G401.6 (cell line): ENCODE measurements at regions not wholly inside any gene's neighbourhood (a gene's known extent, or its start where the extent isn't known, plus 50 kb on each side); places are given as distances from the start of the nearest gene placed in this dataset.
"Not testable (repeated sequence)": the region's sequence is repeated elsewhere in the genome, so short reads cannot be mapped to it uniquely, and the experiment has no call there.

Experiments
- FAIRE-seq: peaks from 2 replicates; lab custom pipeline; 2012; peaks lifted over from hg19 to GRCh38; lab: Jason Lieb, UNC

- no peak for FAIRE-seq
Observed at GRCh38 chr21:22292144-22292543, 1293.9 kb downstream of the NCAM2 start.

GRCh38 chr21:22297575-22297974, 1299.4 kb downstream of the NCAM2 start:
- FAIRE-seq: no peak

GRCh38 chr21:22311741-22312462, 1313.7 kb downstream of the NCAM2 start:
- FAIRE-seq: no peak

DNA sequence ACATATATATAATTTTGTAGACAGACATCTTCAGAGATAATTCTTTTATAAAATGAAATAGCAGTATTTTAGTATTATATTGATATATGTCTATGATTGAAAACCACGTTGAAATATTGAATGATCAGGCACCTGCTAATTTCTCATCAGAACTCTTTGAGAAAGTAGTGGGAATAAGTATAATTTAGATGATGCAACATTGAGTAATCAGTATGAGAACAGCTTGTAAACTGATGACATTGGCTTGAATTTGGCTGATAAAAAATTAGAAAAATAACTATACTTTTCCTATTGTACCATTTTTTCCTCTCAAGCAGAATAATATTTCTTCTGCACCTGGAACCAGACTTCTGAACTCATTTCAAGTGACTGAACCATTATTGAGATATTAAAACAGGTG, 1316.8 kb downstream of the NCAM2 start:
- no peak for FAIRE-seq

DNA sequence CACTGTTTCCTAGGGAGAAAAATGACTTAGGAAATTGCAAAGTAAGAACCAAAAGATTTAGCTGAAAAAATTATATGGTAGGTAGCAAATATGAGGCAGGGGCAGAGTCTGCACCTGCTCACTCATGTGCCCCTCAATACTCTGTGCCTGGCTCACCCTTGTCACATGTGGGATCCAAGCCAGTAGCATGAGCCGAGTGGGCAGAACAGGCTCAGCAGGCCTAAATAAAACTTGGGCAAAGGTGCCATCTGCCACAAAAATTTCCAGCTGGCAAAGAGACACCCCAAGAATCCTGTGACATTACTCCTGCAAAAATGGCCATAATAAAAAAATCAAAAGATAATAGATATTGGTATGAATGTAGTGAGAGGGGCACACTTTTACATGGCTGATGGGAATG, 1321.2 kb downstream of the NCAM2 start:
- no peak for FAIRE-seq

GRCh38 chr21:22342889-22343288, 1344.7 kb downstream of the NCAM2 start:
- FAIRE-seq: no peak

DNA sequence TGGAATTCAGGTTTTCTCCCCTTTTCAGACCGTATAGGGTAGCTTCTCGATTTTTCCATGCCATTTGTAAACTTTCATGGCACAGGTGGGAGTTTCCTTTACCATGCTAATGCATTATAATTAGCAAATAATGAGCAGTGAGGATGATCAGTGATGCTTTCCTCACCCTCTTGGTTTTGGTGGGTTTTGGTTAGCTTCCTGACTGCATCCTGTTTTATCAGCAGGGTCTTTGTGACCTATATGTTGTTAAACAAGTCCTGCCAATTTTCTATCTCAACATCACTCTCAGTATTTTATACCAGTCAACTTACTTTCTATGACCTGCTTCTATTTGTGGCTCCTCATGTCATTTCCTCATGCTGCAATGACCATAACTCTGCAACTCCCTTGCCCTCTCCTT, 1345.1 kb downstream of the NCAM2 start:
- no peak for FAIRE-seq

GRCh38 chr21:22343721-22344120, 1345.5 kb downstream of the NCAM2 start:
- no peak for FAIRE-seq

- no peak for FAIRE-seq
Observed at GRCh38 chr21:22345624-22346023, 1347.4 kb downstream of the NCAM2 start.

DNA sequence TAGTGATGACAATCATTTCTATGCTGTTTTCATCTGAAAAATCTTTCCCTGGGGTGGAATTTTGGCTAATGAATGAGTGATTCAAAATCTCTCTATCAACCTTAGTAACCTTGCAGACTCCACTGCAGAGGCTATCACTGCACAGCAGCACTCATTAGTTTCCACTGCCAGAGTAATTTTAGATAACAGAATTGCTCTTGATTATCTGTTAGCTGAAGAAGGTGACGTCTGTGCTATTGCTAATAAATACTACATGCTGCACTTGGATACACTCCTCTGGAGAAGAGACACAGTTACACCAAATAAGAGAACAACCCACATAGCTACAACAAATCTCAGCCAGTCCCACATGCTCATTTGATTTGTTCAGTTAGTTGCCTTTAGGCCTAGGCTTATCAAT, 1348.4 kb downstream of the NCAM2 start:
- FAIRE-seq: no peak

- FAIRE-seq: no peak
Observed at GRCh38 chr21:22351076-22351475, 1352.9 kb downstream of the NCAM2 start.

GRCh38 chr21:22352088-22352487, 1353.9 kb downstream of the NCAM2 start:
- no peak for FAIRE-seq

DNA sequence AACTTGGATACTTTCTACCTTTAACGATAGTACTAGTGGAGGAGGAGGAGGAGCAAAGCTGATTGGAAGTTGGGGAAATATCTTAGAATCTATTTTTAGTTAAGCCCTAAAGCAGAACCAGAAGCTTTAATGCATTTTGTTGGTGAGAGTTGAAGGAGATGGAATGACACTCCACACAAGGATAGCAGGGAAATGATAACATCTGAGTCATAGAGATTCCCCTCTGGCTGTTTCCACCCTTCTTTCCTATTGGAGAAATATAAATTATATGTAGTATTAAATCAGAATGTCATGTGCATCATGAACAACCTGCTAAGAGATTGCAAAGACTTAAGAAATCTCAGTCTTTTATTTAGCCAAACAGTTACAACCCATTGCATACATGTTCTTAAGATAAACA, 1357.7 kb downstream of the NCAM2 start:
- FAIRE-seq: no peak

DNA sequence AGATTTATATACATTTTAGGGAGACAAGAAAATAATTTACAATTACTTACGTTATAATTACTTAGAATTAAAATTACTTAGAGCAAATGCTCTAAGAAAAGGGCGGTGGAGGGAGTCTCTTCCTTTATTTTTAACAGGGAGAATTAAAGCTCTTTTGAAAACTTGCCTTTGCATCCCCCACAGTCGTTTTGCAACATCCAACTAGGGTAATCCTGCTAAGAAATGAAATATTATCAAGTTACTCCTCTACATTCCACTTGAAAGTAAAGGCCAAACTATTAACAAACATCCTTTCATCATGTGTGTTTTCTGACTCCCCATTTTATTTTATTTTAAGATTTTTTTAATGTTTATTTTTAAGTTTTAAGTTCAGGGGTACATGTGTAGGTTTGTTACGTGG, 1358.5 kb downstream of the NCAM2 start:
- FAIRE-seq: no peak

DNA sequence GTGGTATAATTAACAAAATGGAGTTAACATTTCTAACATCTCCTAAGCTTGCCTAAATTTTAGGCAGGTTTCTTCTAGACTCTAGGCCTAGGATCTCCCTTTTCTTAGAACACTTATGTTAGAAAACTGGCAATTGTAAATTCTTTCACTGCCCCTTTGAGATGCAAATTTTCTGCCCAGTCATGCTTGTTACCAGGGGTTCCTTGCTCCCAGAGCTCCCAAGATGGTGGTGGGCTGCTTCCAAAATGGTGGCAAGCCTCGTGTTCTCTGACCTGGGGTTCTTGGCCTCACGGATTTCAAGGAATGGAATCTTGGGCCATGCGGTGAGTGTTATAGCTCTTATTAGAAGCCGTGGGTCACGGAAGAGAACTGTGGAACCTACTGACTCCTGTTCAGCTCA, 1361.4 kb downstream of the NCAM2 start:
- FAIRE-seq: not testable (repeated sequence)

- FAIRE-seq: no peak
Observed at GRCh38 chr21:22363504-22363903, 1365.3 kb downstream of the NCAM2 start.

DNA sequence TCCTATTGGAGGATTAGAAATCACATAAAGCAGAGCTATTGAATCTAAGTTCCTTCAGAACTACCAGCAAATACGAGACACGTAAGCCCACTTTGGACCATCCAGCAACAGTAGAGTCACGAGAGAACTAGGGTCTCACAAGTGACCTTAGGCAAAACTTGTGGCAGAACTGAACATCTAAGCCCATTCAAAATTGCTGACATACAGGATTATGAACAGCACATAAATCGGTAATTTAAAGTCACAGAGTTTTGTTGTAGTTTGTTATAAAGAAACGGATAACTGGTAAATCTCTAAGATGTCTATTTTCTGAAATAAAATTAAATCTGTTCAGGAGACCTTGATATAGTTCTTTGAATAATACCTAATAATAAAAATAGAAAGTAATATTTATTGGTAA, 1366.0 kb downstream of the NCAM2 start:
- FAIRE-seq: no peak

DNA sequence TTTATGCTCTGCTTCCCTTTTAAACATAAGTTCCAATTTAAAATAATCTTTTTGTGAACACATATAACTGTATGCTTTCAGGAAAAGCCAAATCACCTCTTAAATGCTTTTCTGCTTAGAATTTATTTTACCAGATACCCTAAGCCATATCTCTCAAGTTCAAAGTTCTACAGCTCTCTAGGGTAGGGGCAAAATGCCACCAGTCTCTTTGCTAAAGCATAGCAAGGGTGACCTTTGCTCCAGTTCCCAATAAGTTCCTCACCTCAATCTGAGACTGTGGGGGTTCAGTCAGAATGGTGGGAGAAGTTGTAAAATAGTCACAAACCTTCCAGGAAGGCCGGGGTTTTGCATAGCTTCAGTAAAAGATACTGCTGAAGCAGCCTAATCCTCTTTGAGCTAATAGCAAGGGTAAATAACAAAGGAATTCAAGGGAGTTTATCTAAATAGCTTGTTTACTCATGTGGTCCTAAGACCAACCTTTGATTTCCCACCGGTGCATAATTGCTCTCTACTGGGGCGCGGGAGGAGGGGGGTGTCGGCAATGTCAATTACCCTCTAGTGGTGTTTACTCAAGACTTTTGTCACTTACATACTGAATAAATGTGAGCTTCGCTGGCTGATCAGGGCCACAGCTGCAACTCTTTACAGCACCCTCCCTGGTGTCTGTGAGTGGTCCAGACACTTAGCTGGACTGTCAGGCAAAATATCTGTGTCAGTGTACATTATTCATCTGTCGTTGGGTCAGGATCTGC, 1376.2 kb downstream of the NCAM2 start:
- no peak for FAIRE-seq

- FAIRE-seq: not testable (repeated sequence)
Observed at GRCh38 chr21:22377795-22378194, 1379.6 kb downstream of the NCAM2 start.

DNA sequence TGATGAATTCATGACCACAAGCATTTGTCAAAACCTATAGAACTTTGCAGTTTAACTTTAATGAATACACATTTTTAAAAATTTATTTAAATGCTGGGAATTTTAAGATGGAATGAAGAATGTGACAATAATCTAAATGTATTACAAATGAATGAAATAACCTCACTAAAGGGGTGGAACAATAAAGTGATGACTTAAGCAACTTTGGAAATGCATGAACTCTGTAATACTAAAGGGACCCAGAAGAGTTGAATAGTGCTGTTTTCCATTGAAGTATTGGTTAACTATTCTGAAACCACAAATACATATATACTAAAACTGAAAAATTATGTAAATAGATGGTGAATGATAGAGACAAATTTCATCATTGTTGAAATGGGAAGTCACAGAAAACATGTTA, 1395.1 kb downstream of the NCAM2 start:
- FAIRE-seq: no peak

DNA sequence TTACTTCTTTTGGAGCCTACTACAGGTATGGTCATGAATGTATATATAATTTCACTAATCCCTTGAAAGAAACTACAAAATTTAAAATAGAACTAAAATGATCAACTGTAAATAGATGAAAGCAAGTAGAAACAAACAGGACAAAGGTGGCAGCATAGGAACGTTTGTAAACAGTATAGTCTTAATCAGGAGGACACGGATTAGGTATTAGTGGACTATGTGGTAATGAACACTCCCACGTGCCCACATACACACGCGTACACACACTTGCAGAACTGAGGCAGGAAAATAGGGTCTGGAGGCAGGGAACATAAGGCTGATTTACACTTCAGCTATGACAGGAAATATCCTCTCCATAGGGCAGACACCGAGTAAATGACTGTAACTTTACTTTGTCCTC, 1397.8 kb downstream of the NCAM2 start:
- no peak for FAIRE-seq

DNA sequence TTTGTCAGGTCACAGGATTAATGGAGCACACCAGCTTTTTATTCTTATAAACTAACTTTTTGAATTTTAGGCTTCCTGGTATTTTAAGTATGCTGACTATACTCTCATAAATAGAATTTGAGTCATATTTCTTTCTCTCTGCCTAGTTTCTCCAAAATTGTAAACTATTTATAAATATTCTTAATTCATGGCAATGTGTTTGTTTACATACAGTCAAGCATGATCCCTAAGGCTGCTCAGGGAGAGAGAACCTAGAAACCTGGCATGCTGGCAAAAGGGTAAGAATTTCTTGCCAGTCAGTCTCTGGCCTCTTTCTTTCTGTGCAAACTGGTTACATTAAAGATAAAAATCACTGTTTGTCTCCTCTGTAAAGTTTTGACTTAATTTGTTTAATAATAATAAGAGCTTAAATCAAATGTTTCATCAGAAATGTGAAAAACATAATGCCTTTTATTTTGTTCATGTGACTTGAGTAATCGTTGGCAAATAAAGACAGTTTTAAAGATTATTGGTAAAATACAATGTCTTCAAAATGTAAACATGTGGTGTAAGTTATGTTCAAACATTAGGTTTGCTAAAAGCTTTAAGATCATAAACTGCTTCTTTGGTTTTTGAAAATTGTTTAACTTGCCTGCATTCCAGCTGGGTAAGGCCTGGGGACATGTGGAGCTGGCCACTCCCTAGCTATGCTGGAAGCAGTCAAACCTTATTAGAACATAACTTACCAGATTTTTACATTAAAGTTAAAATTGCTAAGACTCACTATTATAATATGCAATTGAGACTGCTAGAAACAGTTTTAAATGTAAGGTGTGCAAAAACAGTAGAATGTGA, 1401.7 kb downstream of the NCAM2 start:
- no peak for FAIRE-seq

DNA sequence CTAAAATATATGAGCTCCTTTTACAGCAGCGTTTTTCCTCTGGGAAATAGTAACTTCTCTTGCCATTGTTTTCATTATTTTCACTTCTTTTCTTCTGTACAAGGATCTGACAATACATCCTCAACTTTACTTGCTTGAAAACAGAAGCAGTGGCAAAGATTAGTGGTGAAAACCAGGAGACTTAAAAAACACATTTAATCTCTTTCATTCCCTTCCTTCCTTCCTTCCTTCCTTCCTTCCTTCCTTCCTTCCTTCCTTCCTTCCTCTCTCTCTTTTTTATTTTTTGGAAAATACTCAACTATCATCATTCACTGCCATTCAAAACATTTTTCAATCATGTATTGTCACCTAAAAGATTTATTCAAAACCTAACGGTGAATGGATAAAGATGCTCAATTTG, 1411.4 kb downstream of the NCAM2 start:
- FAIRE-seq: no peak
